ENCODE measurements at regions not wholly inside any gene's neighbourhood (a gene's known extent, or its start where the extent isn't known, plus 50 kb on each side); places are given as distances from the start of the nearest gene placed in this dataset.
"Not testable (repeated sequence)": the region's sequence is repeated elsewhere in the genome, so short reads cannot be mapped to it uniquely, and the experiment has no call there.

DNA sequence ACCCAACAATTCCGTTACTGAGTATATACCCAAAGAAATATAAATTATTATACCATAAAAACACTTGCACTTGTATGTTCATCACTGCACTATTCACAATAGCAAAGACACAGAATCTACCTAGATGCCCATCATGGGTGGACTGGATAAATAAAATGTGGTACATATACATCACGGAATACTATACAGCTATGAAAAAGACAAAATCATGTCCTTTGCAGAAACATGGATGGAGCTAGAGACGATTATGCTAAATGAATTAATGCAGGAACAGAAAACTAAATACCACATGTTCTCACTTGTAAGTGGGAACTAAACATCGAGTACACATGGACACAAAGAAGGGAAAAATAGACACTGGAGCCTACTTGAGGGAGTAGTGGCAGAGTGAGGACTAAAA, 185.3 kb downstream of the PYDC2 start:
- DNase-seq (ENCODE audit: low spot score), result no peak

DNA sequence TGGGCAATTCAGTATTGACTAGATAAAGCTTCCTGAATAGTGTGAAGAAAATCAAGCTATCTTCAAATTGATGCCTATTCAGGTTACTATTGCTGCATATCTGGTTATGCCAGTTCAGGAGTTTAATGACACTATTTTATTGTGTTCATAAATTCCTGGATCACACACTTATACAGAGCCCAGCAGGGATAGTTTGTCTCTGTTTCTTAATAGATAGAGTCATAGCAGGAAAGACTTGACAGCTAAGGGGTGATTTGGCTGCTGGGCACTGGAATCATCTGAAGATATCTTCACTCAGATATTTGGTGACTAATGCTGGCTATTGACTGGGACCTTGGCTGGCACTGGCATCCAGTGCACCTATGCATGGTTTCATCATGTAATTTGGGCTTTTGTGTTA, 187.8 kb downstream of the PYDC2 start:
- no peak for DNase-seq (ENCODE audit: low spot score)

DNA sequence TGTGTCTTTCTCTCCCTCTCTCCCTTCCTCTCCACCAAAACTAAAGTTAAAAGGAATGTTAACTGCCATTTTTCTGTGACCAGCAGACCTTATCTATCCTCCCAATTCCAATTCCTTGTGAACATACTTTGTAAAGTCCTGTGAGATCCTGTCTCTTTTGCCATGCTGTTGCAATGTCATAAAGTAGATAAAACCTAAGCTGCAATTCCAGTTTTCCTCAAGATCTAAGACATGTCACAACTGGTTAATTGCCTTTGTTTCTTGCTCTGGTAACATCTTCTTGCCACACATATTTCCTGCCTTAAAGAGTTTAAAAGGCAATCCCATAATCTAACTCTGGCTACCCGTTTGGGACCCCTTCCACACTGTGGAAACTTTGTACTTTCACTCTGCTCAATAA, 188.7 kb downstream of the PYDC2 start:
- no peak for DNase-seq (ENCODE audit: low spot score)

GRCh38 chr3:191658781-191659419, 197.9 kb downstream of the PYDC2 start:
- DNase-seq (ENCODE audit: low spot score), result not testable (repeated sequence)

GRCh38 chr3:191662150-191662549, 201.2 kb downstream of the PYDC2 start:
- not testable (repeated sequence) for DNase-seq (ENCODE audit: low spot score)

DNA sequence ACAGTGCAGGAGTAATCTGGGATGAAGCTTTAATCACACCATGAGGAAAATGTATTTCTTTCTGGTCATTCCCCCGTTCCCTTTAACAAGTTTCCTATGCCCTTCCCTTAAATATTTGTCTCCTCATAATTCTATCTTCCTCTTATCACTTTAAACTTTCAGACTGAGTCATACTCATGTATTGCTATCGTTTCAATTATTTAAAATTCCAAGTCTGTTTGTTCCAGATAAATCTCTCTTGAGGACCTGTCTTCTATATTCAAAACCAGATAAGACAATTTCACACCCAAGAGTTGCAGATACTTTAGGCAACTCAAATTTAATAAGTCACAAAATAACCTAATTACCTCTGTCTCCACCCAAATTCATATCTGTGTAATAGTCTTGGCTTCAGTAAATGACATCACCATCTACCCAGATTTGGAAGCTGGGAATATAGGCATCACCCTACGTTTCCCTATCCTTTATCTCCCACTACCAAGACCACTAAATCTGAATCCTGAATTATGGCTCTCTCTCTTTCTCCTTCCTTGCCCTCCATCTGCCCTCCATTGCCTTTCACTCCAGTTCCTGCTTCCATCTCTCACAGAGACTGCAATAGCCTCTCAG, 220.1 kb downstream of the PYDC2 start:
- no peak for DNase-seq (ENCODE audit: low spot score)

GRCh38 chr3:191682961-191683360, 222.0 kb downstream of the PYDC2 start:
- DNase-seq (ENCODE audit: low spot score), result no peak

DNA sequence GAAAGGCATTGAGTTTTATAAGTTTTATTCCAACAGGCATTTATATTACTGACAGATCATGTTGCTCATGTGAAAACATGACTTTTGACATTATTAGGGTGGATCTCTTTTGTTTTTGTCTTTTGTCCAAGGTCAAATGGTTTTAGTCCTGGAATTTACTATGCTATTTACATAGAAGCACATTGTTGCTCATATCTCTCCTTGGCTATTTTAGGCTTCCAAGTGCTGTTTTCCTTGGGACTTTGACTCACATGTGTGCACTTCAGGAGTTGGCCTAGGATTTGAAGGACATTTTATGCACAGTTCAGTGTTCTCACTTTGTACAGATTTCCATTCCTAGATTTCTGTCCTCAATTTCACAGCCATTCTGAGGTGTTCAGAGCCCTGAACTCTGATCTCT, 225.7 kb downstream of the PYDC2 start:
- DNase-seq (ENCODE audit: low spot score), result no peak

DNA sequence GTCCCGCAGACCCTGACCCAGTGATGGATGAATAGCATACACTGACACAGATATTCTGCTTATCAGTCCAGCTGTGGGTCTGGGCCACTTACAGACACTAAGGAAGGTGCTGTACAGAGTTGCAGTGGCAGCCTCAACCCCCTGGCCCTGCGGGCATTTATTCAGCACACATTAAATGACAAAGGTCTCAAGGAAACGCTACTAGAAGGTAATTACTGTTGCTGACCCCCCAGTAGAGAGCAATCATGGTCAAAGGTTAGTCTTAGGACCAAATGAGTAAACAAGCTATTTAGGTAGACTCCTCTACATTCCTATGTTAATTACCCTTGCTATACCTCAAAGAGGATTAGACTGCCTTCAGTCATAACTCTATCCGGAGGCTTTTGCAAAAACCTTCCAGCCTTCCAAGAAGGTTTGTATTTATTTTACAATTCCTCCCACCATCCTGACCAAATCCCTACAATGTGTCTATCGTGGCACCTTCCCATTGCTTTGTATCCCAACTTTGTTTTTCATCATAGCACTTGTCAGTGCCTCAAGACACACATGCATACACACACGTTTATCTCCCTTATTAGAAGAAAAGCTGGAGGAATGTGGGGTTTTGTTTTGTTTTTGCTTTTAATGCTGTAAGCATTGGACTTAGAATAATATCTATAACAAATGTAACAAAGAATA, 227.9 kb downstream of the PYDC2 start:
- no peak for DNase-seq (ENCODE audit: low spot score)

- not testable (repeated sequence) for DNase-seq (ENCODE audit: low spot score)
These were observed 230.2 kb downstream of the PYDC2 start for GRCh38 chr3:191691184-191691583.

GRCh38 chr3:191695131-191695814, 234.3 kb downstream of the PYDC2 start:
- DNase-seq (ENCODE audit: low spot score), result no peak

- no peak for DNase-seq (ENCODE audit: low spot score)
These were observed 234.8 kb downstream of the PYDC2 start for GRCh38 chr3:191695815-191696153.

GRCh38 chr3:191696348-191696747, 235.4 kb downstream of the PYDC2 start:
- no peak for DNase-seq (ENCODE audit: low spot score)

- DNase-seq (ENCODE audit: low spot score), result no peak
These were observed 238.6 kb downstream of the PYDC2 start for GRCh38 chr3:191699546-191699945.

GRCh38 chr3:191702121-191702520, 241.2 kb downstream of the PYDC2 start:
- no peak for DNase-seq (ENCODE audit: low spot score)

DNA sequence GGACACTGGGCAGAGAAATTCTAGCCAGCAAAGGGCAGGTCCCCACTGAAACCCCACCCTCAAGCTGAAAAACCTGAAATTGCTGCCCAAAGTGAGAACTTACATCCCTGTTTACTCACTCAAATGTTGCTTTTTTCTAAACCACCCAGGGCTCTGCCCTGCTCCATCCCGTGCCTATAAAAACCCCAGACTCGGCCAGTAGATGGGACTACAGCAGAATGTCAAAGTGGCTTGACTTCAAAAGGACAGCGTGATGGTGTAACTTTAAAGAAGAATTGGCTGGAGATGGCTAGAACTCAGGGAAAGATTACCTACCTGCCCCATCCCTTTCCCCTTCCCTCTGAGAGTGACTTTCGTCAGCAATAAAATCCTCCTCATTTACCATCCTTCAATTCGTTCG, 246.9 kb downstream of the PYDC2 start:
- no peak for DNase-seq (ENCODE audit: low spot score)

- DNase-seq (ENCODE audit: low spot score), result no peak
These were observed 254.6 kb downstream of the PYDC2 start for GRCh38 chr3:191715585-191715984.

GRCh38 chr3:191721390-191721861, 260.5 kb downstream of the PYDC2 start:
- no peak for DNase-seq (ENCODE audit: low spot score)

GRCh38 chr3:191721990-191722389, 261.0 kb downstream of the PYDC2 start:
- DNase-seq (ENCODE audit: low spot score), result no peak

- DNase-seq (ENCODE audit: low spot score), result no peak
These were observed 266.4 kb downstream of the PYDC2 start for GRCh38 chr3:191727338-191727737.

GRCh38 chr3:191728186-191728585, 267.2 kb downstream of the PYDC2 start:
- DNase-seq (ENCODE audit: low spot score), result no peak

DNA sequence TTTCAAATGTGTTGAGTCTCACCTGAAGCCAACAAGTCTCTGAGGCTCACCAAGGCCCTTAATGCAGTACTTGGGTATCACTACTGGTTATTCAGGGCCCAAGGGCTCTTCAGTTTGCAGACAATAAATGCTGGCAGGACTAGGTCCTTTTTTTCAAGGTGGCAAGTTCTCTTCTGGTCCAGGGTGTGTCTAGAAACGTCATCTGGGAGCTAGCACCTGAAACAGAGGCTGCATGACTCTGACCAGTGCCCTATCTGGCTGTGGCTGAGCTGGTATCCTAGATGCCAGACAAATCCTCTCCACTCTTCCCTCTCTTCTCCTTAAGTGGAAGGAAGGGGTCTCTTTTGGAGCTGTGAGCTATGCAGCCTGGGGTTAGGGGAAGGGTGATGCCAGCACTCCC, 276.8 kb downstream of the PYDC2 start:
- DNase-seq (ENCODE audit: low spot score), result no peak

- no peak for DNase-seq (ENCODE audit: low spot score)
These were observed 279.7 kb downstream of the PYDC2 start for GRCh38 chr3:191740712-191741111.

All from HuH-7 (cell line).